M059J (cell line): ENCODE measurements at regions not wholly inside any gene's neighbourhood (a gene's known extent, or its start where the extent isn't known, plus 50 kb on each side); places are given as distances from the start of the nearest gene placed in this dataset.

Experiments
- DNase-seq: peaks from one replicate; pipeline ENCODE4 v3.0.0-alpha.2; 2012; ENCODE audit warnings: low read depth

GRCh38 chr18:48488388-48488850 lies 50.4 kb upstream of the CTIF start:
- peak; percentile 98 for DNase-seq

- DNase-seq = peak; percentile 62
Measured at GRCh38 chr18:48486754-48487153, 52.1 kb upstream of the CTIF start.

- DNase-seq = no peak
Measured at GRCh38 chr18:48485828-48486405, 52.9 kb upstream of the CTIF start.

DNA sequence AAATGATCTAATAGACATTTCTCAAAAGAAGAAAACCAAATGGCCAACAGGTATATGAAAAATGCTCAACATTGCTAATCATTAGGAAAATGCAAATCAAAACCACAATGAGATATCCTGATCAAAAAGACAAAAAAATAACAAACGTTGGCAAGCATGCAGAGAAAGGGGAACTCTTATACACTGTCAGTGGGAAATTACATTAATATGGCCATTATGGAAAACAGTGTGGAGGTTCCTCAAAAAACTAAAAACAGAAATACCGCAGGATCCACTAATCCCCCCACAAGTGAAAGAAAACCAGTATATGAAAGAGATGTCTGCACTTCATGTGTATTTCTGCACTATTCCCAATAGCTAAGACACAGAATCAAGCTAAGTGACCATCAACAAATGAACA lies 57.7 kb upstream of the CTIF start:
- DNase-seq = no peak

GRCh38 chr18:48479531-48479930 lies 59.3 kb upstream of the CTIF start:
- DNase-seq = no peak

GRCh38 chr18:48477348-48477747 lies 61.5 kb upstream of the CTIF start:
- no peak for DNase-seq

GRCh38 chr18:48476550-48476917 lies 62.3 kb upstream of the CTIF start:
- no peak for DNase-seq

DNA sequence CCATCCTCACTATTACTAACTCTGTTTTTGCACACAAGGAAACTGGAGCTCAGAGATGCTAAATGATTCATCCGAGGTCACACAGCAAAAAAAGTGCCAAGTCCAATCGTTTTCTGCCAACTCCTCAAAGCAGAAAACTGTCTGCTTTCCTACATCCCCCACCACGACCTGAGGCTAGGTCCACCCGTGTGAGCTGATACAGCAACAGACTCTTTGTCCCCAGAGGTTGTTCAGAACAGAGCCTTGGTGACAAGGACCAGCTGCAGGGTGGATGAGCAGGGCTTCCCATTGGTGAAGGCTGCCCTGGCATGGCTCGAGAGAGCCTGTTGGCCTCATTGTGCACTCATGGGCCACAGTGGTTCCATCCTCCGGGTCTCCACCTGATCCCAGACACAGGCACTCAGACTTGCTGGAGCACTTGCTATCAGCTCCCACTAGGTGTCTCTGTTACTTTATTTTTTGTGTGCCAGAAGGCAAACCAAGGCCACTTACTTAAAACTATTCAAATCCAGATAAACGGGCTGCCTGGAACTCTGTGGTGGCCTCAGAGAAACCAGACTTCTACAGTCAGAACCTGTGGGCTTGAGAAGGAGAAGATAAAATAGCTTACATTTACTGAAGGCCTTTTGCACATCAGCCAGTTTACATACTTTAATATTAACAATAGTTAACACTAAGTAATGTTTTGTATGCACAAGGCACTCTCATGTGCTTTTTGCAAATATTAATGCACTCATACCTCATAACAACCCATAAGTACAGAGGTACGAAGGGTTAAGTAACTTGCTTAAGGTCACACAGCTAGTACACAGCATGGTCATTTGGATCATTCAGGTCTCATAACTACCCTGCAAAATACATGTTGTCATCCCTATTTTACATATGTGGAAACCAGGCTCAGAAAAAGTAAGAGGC lies 62.9 kb upstream of the CTIF start:
- DNase-seq = peak; percentile 75

DNA sequence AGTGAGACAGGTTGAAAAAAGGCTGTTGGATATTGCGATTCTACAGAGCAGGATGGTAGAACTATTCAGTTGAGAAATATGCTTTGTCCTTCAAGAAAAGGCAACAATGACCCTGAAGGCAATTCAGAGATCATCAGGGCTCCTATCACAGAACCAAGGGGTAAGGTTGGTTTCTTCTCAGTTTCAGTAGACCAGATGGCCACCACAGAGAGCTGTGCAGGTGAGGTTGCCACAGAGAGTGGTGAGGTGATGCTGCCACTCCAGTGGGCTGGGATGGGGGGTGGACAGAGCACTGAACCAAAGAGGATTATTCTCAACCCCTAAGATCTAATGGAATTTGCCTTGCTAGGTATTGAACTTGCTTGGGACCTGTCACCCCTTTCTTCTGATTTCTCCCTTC lies 64.6 kb upstream of the ZBTB7C start:
- DNase-seq = no peak

GRCh38 chr18:48472610-48473009 lies 63.4 kb upstream of the ZBTB7C start:
- peak; percentile 44 for DNase-seq

DNA sequence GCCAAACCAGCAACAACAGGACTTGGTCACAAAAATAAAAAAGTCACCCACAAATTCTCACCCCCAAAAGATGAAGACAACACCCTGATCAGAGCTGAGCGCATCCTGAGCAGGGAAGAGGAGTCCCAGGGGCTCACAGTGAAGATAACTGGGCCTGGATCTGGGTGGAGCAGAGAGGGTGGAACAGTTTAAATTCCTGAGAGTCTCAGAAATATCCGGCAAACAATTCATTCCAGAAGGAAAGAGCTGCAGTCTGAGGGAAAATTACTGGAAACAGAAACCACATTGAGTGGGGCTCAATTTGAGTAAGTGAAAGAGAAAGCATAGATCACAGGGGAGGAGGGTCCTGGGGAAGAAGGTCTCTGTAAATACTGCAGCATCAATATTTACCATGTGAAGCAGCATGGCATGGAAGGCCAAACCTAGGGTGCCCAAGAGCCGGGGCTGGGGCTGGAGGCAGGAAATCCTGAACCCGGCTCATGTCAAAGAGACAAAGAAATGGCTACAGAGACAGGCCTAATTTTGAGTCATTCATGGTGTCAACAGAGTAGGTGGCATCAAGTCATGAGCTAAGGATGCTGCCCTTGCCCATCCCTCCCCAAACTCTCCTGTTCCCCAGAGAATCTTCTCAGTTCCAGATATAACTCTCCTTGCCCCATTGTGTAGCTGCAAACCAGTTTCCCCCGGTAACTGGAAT lies 61.4 kb upstream of the ZBTB7C start:
- no peak for DNase-seq

- DNase-seq = no peak
Measured at GRCh38 chr18:48468151-48468550, 59.0 kb upstream of the ZBTB7C start.

- no peak for DNase-seq
Measured at GRCh38 chr18:48467231-48467630, 58.0 kb upstream of the ZBTB7C start.

DNA sequence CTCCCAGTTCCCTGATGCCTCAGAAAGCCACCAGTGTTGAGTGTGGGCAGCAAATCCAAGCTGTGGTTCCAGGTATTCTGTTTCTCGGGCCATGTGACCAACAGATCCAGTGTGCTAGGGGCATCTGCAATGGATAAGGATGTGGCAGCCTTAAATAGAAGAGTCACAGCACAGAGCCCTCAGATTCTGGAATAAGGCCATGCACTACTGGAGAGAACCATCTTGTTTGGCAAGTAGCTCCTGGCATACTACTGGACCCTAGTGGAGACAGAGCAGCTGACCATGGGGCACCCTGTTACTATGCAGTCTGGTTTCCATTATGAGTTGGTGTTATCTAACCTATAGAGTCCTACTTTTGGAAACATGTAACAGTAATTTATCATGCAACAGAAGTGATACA lies 53.3 kb upstream of the ZBTB7C start:
- no peak for DNase-seq

DNA sequence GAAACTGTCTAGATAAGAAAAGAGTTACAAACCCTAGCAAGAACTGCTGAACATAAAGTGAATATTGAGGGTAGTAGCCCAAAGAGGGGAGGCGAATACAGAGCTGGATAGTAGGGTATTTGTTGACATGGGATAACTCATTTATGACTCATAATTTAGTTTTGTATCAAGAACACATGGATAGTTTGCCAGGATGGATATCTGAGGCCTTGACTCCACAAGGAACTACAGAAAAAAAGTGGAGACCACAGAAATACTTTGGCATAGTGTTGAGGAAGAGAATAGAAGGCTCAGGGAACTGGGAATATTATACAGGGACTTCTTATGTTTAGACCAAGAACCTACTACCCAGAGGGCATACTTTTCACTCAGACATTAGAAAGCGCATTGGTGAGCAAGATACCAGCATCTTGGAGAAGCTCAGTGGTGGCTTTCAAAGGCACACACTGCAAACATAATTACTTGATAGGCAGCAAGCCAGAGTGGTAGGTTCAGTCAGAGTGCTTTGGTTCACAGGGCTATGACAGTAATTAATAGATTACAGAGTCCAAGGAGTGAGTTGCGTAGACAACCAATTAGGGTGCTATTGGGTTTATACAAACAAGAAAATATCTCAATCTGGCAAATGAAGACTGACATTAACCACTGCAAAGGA lies 51.9 kb upstream of the ZBTB7C start:
- no peak for DNase-seq

- no peak for DNase-seq
Measured at GRCh38 chr18:48459465-48459864, 50.3 kb upstream of the ZBTB7C start.

DNA sequence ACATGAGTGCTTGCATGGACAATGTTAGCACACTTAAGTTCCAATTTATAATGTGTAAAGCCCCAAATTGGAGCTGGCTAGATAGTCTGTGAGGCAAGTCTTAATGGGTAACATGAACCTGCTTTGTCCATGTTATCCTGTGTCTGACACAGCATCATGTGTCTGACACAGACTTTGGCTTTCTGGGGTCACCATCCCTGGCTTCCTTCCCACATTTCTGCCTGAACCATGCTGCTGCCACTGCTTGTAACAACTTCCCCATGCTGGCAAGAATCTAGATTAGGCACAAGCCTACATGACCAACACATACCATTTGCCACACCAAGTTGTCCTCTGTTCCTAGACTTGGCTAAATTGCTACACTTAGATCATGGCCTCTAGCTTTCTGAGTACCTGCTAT lies 49.8 kb upstream of the ZBTB7C start:
- no peak for DNase-seq
